SK-N-SH (cell line): ENCODE measurements at regions not wholly inside any gene's neighbourhood (a gene's known extent, or its start where the extent isn't known, plus 50 kb on each side); places are given as distances from the start of the nearest gene placed in this dataset.

ENCODE experiments used
- CTCF ChIA-PET: fragments of 300-600, 350-600 bp; formaldehyde crosslinking; extraction: SDS; loops from one replicate; lab custom pipeline; 2021; lab: Yijun Ruan, JAX
- POLR2A ChIA-PET: fragments of 350-600 bp; sonication (Branson Sonifier 250); formaldehyde crosslinking; extraction: SDS; loops from one replicate; lab custom pipeline; 2020; ENCODE audit warnings: antibody characterized with exemption, inconsistent platforms; lab: Yijun Ruan, JAX
- DNase-seq: peaks from one replicate; pipeline ENCODE4 v3.0.0; 2012
- H2AFZ ChIP-seq: fragments of 200-600 bp; sonication (generic); 2 replicates; pipeline ENCODE4 v1.8.1; 2016; ENCODE audit warnings: antibody characterized with exemption, mild to moderate bottlenecking, low read depth
- H3F3A ChIP-seq: fragments of 200-600 bp; sonication (generic); replicated peaks from 2 replicates; pipeline ENCODE3; 2016; ENCODE audit warnings: antibody characterized with exemption, mild to moderate bottlenecking; ENCODE audit not compliant: insufficient read depth
- H3K27ac ChIP-seq, 2 experiments: fragments of 200-500 bp in 1 of 2; fragments of 200-600 bp in 1 of 2; sonication (Bioruptor generic) in 1 of 2; sonication (generic), shearing (Covaris generic) in 1 of 2; 2 replicates each; pipeline versions ENCODE4 v1.5.1 to v1.6.1; 2014 to 2016; ENCODE audit warnings: low read depth in 2 of 2, inconsistent platforms in 1 of 2, low read length in 1 of 2, mild to moderate bottlenecking in 1 of 2, mixed read lengths in 1 of 2
- H3K27me3 ChIP-seq: fragments of 200-600 bp; sonication (generic), shearing (Covaris generic); 2 replicates; pipeline ENCODE4 v1.6.1; 2016; ENCODE audit warnings: mixed run types; ENCODE audit not compliant: insufficient read depth
- H3K36me3 ChIP-seq, 2 experiments: fragments of 200-500 bp in 1 of 2; fragments of 200-600 bp in 1 of 2; sonication (Bioruptor generic) in 1 of 2; sonication (generic) in 1 of 2; replicated peaks in 1 of 2; 2 replicates each; pipeline versions ENCODE3 to v1.5.1; 2014 to 2016; ENCODE audit warnings: low read length in 1 of 2, mild to moderate bottlenecking in 1 of 2; ENCODE audit not compliant: insufficient read depth in 2 of 2, control insufficient read depth in 1 of 2
- H3K4me1 ChIP-seq, 2 experiments: fragments of 200-500 bp in 1 of 2; fragments of 200-600 bp in 1 of 2; sonication (Bioruptor generic) in 1 of 2; sonication (generic), shearing (Covaris generic) in 1 of 2; 2 replicates each; pipeline versions ENCODE4 v1.5.1 to v1.6.1; 2014 to 2016; ENCODE audit warnings: low read depth in 1 of 2, low read length in 1 of 2, mixed run types in 1 of 2; ENCODE audit not compliant: insufficient read depth in 2 of 2, control insufficient read depth in 1 of 2
- H3K4me2 ChIP-seq: fragments of 200-600 bp; sonication (generic), shearing (Covaris generic); 2 replicates; pipeline ENCODE4 v1.6.1; 2017; ENCODE audit warnings: mixed run types
- H3K4me3 ChIP-seq, 2 experiments: fragments of 200-500 bp in 1 of 2; fragments of 200-600 bp in 1 of 2; sonication (Bioruptor generic) in 1 of 2; sonication (generic), shearing (Covaris generic) in 1 of 2; 2 replicates each; pipeline versions ENCODE4 v1.5.1 to v1.8.1; 2014 to 2016; ENCODE audit warnings: low read depth in 2 of 2, inconsistent platforms in 1 of 2, low read length in 1 of 2, mild to moderate bottlenecking in 1 of 2, mixed read lengths in 1 of 2, moderate library complexity in 1 of 2
- H3K79me2 ChIP-seq: fragments of 200-600 bp; sonication (generic); 2 replicates; pipeline ENCODE4 v1.8.1; 2017; ENCODE audit warnings: mild to moderate bottlenecking; ENCODE audit not compliant: insufficient read depth
- H3K9ac ChIP-seq: fragments of 200-600 bp; sonication (generic); 2 replicates; pipeline ENCODE4 v1.6.1; 2017; ENCODE audit warnings: mixed run types
- H3K9me2 ChIP-seq: fragments of 200-600 bp; sonication (generic); 2 replicates; pipeline ENCODE4 v1.6.1; 2017; ENCODE audit warnings: mixed run types
- H3K9me3 ChIP-seq: fragments of 200-600 bp; sonication (generic); 2 replicates; pipeline ENCODE4 v1.6.1; 2017; ENCODE audit warnings: mixed run types, mild to moderate bottlenecking, moderate library complexity
- H4K20me1 ChIP-seq: fragments of 200-600 bp; sonication (generic); 2 replicates; pipeline ENCODE4 v1.6.1; 2017; ENCODE audit warnings: mild to moderate bottlenecking, mixed run types; ENCODE audit not compliant: insufficient read depth
- CHD2 ChIP-seq: fragments of 150-350 bp; IDR thresholded peaks from 2 replicates; pipeline ENCODE4 v1.6.1; 2018; ENCODE audit warnings: low read length; ENCODE audit not compliant: partially characterized antibody
- ELF1 ChIP-seq: IDR thresholded peaks from 2 replicates; pipeline ENCODE4 v1.4.0; 2012
- EP300 ChIP-seq, 2 experiments: IDR thresholded peaks; 2 replicates each; pipeline versions ENCODE4 v1.4.0 to v1.6.1; 2012; ENCODE audit warnings: borderline replicate concordance in 1 of 2, low read depth in 1 of 2, low read length in 1 of 2
- FOXM1 ChIP-seq: IDR thresholded peaks from 2 replicates; pipeline ENCODE4 v1.4.0; 2012; ENCODE audit warnings: low read depth, mild to moderate bottlenecking
- GABPA ChIP-seq: IDR thresholded peaks from 2 replicates; pipeline ENCODE4 v1.4.0; 2012; ENCODE audit warnings: low read depth, mild to moderate bottlenecking
- JUND ChIP-seq: IDR thresholded peaks from 2 replicates; pipeline ENCODE4 v1.4.0; 2012
- MXI1 ChIP-seq: IDR thresholded peaks from 2 replicates; pipeline ENCODE4 v1.6.1; 2012; ENCODE audit warnings: mild to moderate bottlenecking, low read depth, low read length, improper control_type of control experiment
- NFIC ChIP-seq: IDR thresholded peaks from 2 replicates; pipeline ENCODE4 v1.4.0; 2012; ENCODE audit warnings: borderline replicate concordance
- POLR2AphosphoS5 ChIP-seq: IDR thresholded peaks from 2 replicates; pipeline ENCODE4 v1.6.1; 2012; ENCODE audit warnings: low read depth, low read length
- RAD21 ChIP-seq: IDR thresholded peaks from 2 replicates; pipeline ENCODE4 v1.6.1; 2012; ENCODE audit warnings: mild to moderate bottlenecking, low read length
- SIN3A ChIP-seq: IDR thresholded peaks from 2 replicates; pipeline ENCODE4 v1.6.1; 2012; ENCODE audit warnings: low read depth, mild to moderate bottlenecking, low read length, moderate library complexity, borderline replicate concordance
- TAF1 ChIP-seq: IDR thresholded peaks from 2 replicates; pipeline ENCODE4 v1.6.1; 2012; ENCODE audit warnings: low read depth, mild to moderate bottlenecking, low read length, moderate library complexity, borderline replicate concordance
- TCF12 ChIP-seq: IDR thresholded peaks from 2 replicates; pipeline ENCODE4 v1.4.0; 2012
- YY1 ChIP-seq: IDR thresholded peaks from 2 replicates; pipeline ENCODE4 v1.4.0; 2012; ENCODE audit warnings: low read depth, mild to moderate bottlenecking
- WGBS: methylation state at CpG from one replicate; pipeline ENCODE4 v1.1.6; 2017; ENCODE audit warnings: low lambda C conversion rate; 5-methylcytosine and 5-hydroxymethylcytosine counted together
- TF ChIP-seq, protein P1 (sequence below): fragments of 150-350 bp; IDR thresholded peaks from 2 replicates; pipeline ENCODE4 v1.6.1; 2016; ENCODE audit warnings: mild to moderate bottlenecking, low read depth, low read length
- TF ChIP-seq, protein P2 (sequence below): IDR thresholded peaks from 2 replicates; pipeline ENCODE4 v1.4.0; 2012; ENCODE audit warnings: low read depth, borderline replicate concordance
- TF ChIP-seq, protein P3 (sequence below): IDR thresholded peaks from 2 replicates; pipeline ENCODE4; 2012
- TF ChIP-seq, protein P4 (sequence below): fragments of 150-350 bp; IDR thresholded peaks from 2 replicates; pipeline ENCODE4 v1.6.1; 2017; ENCODE audit warnings: antibody characterized with exemption, low read length, low read depth, borderline replicate concordance
- TF ChIP-seq, protein P5 (sequence below): fragments of 200-600 bp; sonication (generic); IDR thresholded peaks from 2 replicates; pipeline ENCODE4 v1.6.1; 2017; ENCODE audit warnings: antibody characterized with exemption, mild to moderate bottlenecking, moderate library complexity

DNA sequence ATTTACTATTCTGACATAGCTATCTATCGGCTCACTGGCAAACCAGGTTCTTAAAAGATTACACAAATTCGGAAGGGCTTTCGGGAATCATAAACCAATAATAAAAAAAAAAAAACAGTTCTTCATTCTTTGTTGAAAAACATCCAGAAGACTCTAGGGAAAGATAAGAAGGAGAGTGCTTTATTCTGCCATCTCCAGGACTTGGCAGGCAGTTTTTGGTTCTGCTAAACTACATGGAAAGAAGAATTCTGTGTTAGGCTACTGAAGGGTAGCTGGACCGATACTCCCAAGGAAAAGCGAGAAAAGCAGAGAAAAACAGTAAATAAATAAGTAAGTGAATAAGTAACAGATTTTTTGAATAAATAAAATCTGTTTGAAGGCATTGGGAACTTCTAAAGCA is 423.5 kb upstream of the KLF6 start:
- POLR2A ChIA-PET = no interaction called here
- Histone ChIP-seq H3K9ac (no peak overlapping the region), H3K27me3 (no peaks in the 10 kb centered on the region), H3K9me2 (no peaks in the 10 kb centered on the region), H3K27ac (no peak overlapping the region), H3K36me3 (no peaks in the 10 kb centered on the region), H3F3A (no peaks in the 10 kb centered on the region), H3K9me3 (no peaks in the 10 kb centered on the region), H4K20me1 (no peaks in the 10 kb centered on the region), H3K4me1 (no peaks in the 10 kb centered on the region; a peak in 1 of 4 replicates), H3K4me2 (no peak overlapping the region), H3K79me2 (no peaks in the 10 kb centered on the region), H2AFZ (no peak overlapping the region), H3K4me3 (no peak overlapping the region)
- no peak for DNase-seq
- CTCF ChIA-PET = no interaction called here
- TF ChIP-seq FOXM1 = no peak
- TF ChIP-seq SIN3A = no peak
- TF ChIP-seq GABPA = no peak
- no peak for TF ChIP-seq CHD2
- WGBS = 91% methylated on average over 5 of the region's 5 CpGs

DNA sequence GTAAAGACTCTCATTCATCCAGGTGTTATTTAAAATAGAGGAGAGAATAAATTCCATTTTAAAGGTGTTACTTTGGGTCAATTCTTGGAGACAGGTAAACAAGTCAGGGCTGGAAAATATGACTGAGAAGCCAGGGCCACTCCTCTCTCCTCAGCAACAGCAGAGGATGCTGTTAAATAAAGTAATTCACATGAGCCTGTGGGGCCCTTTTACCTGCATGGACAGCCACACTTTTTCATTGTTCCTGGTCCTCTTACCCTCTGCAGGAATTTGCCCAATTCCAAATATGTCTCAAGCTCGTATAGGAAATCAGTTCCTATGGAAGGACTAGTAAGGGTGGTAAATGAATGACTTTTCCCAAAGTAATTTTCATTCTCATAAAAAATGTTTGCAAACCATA is 420.1 kb upstream of the KLF6 start:
- Histone ChIP-seq H3K4me3 (no peak overlapping the region), H2AFZ (no peak overlapping the region), H3K27me3 (no peaks in the 10 kb centered on the region), H4K20me1 (no peaks in the 10 kb centered on the region), H3K36me3 (no peaks in the 10 kb centered on the region), H3K9me2 (no peaks in the 10 kb centered on the region), H3K27ac (no peak overlapping the region), H3F3A (no peaks in the 10 kb centered on the region), H3K9ac (no peak overlapping the region), H3K4me1 (peaks cover 0 to 14% of the 10 kb centered on the region in 2 experiments; a peak in 3 of 4 replicates), H3K9me3 (no peaks in the 10 kb centered on the region), H3K79me2 (no peaks in the 10 kb centered on the region), H3K4me2 (no peak overlapping the region)
- TF ChIP-seq POLR2AphosphoS5 = no peak
- no peak for TF ChIP-seq JUND
- no peak for TF ChIP-seq EP300 (IDR thresholded peaks at IDR 0.05; ENCODE audit: borderline replicate concordance in 1 of 2, low read depth in 1 of 2, low read length in 1 of 2)
- TF ChIP-seq, protein P1, sequence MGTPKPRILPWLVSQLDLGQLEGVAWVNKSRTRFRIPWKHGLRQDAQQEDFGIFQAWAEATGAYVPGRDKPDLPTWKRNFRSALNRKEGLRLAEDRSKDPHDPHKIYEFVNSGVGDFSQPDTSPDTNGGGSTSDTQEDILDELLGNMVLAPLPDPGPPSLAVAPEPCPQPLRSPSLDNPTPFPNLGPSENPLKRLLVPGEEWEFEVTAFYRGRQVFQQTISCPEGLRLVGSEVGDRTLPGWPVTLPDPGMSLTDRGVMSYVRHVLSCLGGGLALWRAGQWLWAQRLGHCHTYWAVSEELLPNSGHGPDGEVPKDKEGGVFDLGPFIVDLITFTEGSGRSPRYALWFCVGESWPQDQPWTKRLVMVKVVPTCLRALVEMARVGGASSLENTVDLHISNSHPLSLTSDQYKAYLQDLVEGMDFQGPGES = no peak
- no peak for TF ChIP-seq MXI1
- TF ChIP-seq TCF12 = no peak
- no peak for TF ChIP-seq YY1
- TF ChIP-seq, protein P2, sequence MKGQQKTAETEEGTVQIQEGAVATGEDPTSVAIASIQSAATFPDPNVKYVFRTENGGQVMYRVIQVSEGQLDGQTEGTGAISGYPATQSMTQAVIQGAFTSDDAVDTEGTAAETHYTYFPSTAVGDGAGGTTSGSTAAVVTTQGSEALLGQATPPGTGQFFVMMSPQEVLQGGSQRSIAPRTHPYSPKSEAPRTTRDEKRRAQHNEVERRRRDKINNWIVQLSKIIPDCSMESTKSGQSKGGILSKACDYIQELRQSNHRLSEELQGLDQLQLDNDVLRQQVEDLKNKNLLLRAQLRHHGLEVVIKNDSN = no peak
- TF ChIP-seq, protein P3, sequence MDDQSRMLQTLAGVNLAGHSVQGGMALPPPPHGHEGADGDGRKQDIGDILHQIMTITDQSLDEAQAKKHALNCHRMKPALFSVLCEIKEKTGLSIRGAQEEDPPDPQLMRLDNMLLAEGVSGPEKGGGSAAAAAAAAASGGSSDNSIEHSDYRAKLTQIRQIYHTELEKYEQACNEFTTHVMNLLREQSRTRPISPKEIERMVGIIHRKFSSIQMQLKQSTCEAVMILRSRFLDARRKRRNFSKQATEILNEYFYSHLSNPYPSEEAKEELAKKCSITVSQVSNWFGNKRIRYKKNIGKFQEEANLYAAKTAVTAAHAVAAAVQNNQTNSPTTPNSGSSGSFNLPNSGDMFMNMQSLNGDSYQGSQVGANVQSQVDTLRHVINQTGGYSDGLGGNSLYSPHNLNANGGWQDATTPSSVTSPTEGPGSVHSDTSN = no peak
- TF ChIP-seq RAD21 = no peak
- TF ChIP-seq ELF1 = no peak
- TF ChIP-seq, protein P4, sequence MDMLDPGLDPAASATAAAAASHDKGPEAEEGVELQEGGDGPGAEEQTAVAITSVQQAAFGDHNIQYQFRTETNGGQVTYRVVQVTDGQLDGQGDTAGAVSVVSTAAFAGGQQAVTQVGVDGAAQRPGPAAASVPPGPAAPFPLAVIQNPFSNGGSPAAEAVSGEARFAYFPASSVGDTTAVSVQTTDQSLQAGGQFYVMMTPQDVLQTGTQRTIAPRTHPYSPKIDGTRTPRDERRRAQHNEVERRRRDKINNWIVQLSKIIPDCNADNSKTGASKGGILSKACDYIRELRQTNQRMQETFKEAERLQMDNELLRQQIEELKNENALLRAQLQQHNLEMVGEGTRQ = no peak
- TF ChIP-seq, protein P5, sequence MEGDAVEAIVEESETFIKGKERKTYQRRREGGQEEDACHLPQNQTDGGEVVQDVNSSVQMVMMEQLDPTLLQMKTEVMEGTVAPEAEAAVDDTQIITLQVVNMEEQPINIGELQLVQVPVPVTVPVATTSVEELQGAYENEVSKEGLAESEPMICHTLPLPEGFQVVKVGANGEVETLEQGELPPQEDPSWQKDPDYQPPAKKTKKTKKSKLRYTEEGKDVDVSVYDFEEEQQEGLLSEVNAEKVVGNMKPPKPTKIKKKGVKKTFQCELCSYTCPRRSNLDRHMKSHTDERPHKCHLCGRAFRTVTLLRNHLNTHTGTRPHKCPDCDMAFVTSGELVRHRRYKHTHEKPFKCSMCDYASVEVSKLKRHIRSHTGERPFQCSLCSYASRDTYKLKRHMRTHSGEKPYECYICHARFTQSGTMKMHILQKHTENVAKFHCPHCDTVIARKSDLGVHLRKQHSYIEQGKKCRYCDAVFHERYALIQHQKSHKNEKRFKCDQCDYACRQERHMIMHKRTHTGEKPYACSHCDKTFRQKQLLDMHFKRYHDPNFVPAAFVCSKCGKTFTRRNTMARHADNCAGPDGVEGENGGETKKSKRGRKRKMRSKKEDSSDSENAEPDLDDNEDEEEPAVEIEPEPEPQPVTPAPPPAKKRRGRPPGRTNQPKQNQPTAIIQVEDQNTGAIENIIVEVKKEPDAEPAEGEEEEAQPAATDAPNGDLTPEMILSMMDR = no peak
- TF ChIP-seq TAF1 = no peak
- no peak for TF ChIP-seq NFIC
- no peak for TF ChIP-seq GABPA
- CTCF ChIA-PET = interaction anchor here (0.5 kb wide), 1 partner anchor 108 kb away, joined by 4 read pairs; no protein-coding TSS in a partner anchor
- 82% methylated on average over 1 of the region's 1 CpG for WGBS
- DNase-seq = no peak
- POLR2A ChIA-PET = no interaction called here
